ENCODE measurements at regions not wholly inside any gene's neighbourhood (a gene's known extent, or its start where the extent isn't known, plus 50 kb on each side); places are given as distances from the start of the nearest gene placed in this dataset.

GRCh38 chr12:130086248-130086647, 76.0 kb upstream of the FZD10 start:
- TF ChIP-seq CTCF (IDR thresholded peaks at IDR 0.05; ENCODE audit: low read depth, low read length) (no peak), EZH2phosphoT487 (IDR thresholded peaks at IDR 0.05; ENCODE audit: low read depth) (no peak)
